ENCODE measurements at regions not wholly inside any gene's neighbourhood (a gene's known extent, or its start where the extent isn't known, plus 50 kb on each side); places are given as distances from the start of the nearest gene placed in this dataset.

GRCh38 chr16:7992616-7993015, 597.7 kb downstream of the TMEM114 start:
- Histone ChIP-seq H3K4me1 (ENCODE audit: low read length) (no peaks in the 10 kb centered on the region), H3K9me2 (replicated peaks; ENCODE audit: insufficient read depth, low read length) (no peaks in the 10 kb centered on the region), H3K4me2 (ENCODE audit: low read depth, low read length) (no peak overlapping the region), H3K36me3 (replicated peaks; ENCODE audit: insufficient read depth, low read length) (no peaks in the 10 kb centered on the region), H2AFZ (ENCODE audit: low read length) (no peak overlapping the region), H3K27me3 (replicated peaks; ENCODE audit: insufficient read depth, low read length) (no peaks in the 10 kb centered on the region), H3F3A (ENCODE audit: insufficient read depth, low read length) (no peaks in the 10 kb centered on the region), H3K9ac (ENCODE audit: low read length) (no peak overlapping the region), H3K79me2 (ENCODE audit: low read length) (no peaks in the 10 kb centered on the region), H3K27ac (ENCODE audit: low read length) (no peak overlapping the region), H3K9me3 (replicated peaks; ENCODE audit: insufficient read depth, low read length) (no peaks in the 10 kb centered on the region), H4K20me1 (ENCODE audit: insufficient read depth, low read length) (no peaks in the 10 kb centered on the region), H3K4me3 (ENCODE audit: low read length) (no peak overlapping the region)
- TF ChIP-seq CTCF (IDR thresholded peaks at IDR 0.05; ENCODE audit: low read length): no peak
- TF ChIP-seq EZH2 (optimal IDR thresholded peaks at IDR 0.05; ENCODE audit: low read depth, low read length): no peak
- no peak for TF ChIP-seq EZH2phosphoT487 (IDR thresholded peaks at IDR 0.05; ENCODE audit: low read length)
- DNase-seq: no peak

GRCh38 chr16:7990626-7991260, 599.6 kb downstream of the TMEM114 start:
- H2AFZ ChIP-seq (ENCODE audit: low read length): no peak overlapping the region
- H3K4me2 ChIP-seq (ENCODE audit: low read depth, low read length): no peak overlapping the region
- no peaks in the 10 kb centered on the region for H4K20me1 ChIP-seq (ENCODE audit: insufficient read depth, low read length)
- H3K9ac ChIP-seq (ENCODE audit: low read length): no peak overlapping the region
- H3K4me3 ChIP-seq (ENCODE audit: low read length): no peak overlapping the region
- H3F3A ChIP-seq (ENCODE audit: insufficient read depth, low read length): no peaks in the 10 kb centered on the region
- H3K79me2 ChIP-seq (ENCODE audit: low read length): no peaks in the 10 kb centered on the region
- TF ChIP-seq EZH2phosphoT487 (IDR thresholded peaks at IDR 0.05; ENCODE audit: low read length) (no peak), EZH2 (optimal IDR thresholded peaks at IDR 0.05; ENCODE audit: low read depth, low read length) (no peak), CTCF (IDR thresholded peaks at IDR 0.05; ENCODE audit: low read length) (no peak)
- DNase-seq: no peak
- H3K4me1 ChIP-seq (ENCODE audit: low read length): no peaks in the 10 kb centered on the region
- H3K36me3 ChIP-seq (replicated peaks; ENCODE audit: insufficient read depth, low read length): no peaks in the 10 kb centered on the region
- no peak overlapping the region for H3K27ac ChIP-seq (ENCODE audit: low read length)
- no peaks in the 10 kb centered on the region for H3K9me3 ChIP-seq (replicated peaks; ENCODE audit: insufficient read depth, low read length)
- H3K27me3 ChIP-seq (replicated peaks; ENCODE audit: insufficient read depth, low read length): no peaks in the 10 kb centered on the region
- H3K9me2 ChIP-seq (replicated peaks; ENCODE audit: insufficient read depth, low read length): no peaks in the 10 kb centered on the region

DNA sequence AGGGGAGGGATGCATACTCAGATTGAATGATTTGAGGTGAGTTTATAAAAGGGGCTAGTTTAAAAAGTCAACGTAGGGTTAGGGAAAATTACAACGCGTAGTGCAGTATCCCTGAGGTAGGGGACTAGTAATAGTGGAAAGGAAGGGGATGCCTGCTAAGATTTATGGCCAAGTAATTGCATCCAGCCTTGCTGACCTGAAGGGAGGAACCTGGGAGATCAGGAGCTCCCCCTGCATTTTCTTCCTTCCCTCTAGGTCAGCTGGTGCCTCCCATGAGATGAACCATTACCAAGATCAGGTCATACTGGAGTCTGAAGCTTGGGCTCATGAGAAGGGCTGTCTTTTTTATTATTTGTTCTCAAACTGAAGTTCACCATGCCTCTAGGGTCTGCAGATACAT, 606.6 kb downstream of the TMEM114 start:
- Histone ChIP-seq H3K9ac (ENCODE audit: low read length) (no peak overlapping the region), H3K27me3 (replicated peaks; ENCODE audit: insufficient read depth, low read length) (no peaks in the 10 kb centered on the region), H3K4me1 (ENCODE audit: low read length) (no peaks in the 10 kb centered on the region), H3K9me2 (replicated peaks; ENCODE audit: insufficient read depth, low read length) (no peaks in the 10 kb centered on the region), H3F3A (ENCODE audit: insufficient read depth, low read length) (no peaks in the 10 kb centered on the region), H2AFZ (ENCODE audit: low read length) (no peak overlapping the region), H3K36me3 (replicated peaks; ENCODE audit: insufficient read depth, low read length) (no peaks in the 10 kb centered on the region), H4K20me1 (ENCODE audit: insufficient read depth, low read length) (no peaks in the 10 kb centered on the region), H3K4me3 (ENCODE audit: low read length) (no peak overlapping the region), H3K9me3 (replicated peaks; ENCODE audit: insufficient read depth, low read length) (no peaks in the 10 kb centered on the region), H3K79me2 (ENCODE audit: low read length) (no peaks in the 10 kb centered on the region), H3K27ac (ENCODE audit: low read length) (no peak overlapping the region), H3K4me2 (ENCODE audit: low read depth, low read length) (no peak overlapping the region)
- TF ChIP-seq EZH2phosphoT487 (IDR thresholded peaks at IDR 0.05; ENCODE audit: low read length) (no peak), CTCF (IDR thresholded peaks at IDR 0.05; ENCODE audit: low read length) (no peak), EZH2 (optimal IDR thresholded peaks at IDR 0.05; ENCODE audit: low read depth, low read length) (no peak)
- DNase-seq: no peak

All from MM.1S (cell line).